BJ (cell line): ENCODE measurements at regions not wholly inside any gene's neighbourhood (a gene's known extent, or its start where the extent isn't known, plus 50 kb on each side); places are given as distances from the start of the nearest gene placed in this dataset.
A peak's percentile ranks its signal among the peaks of the same experiment; 100 is the strongest.

Experiments used
- CTCF ChIA-PET: fragments of 350-600 bp; formaldehyde crosslinking; extraction: SDS; loops from one replicate; lab custom pipeline; 2021; ENCODE audit warnings: antibody characterized with exemption, inconsistent platforms; lab: Yijun Ruan, JAX
- POLR2A ChIA-PET: fragments of 300-600 bp; sonication (Branson Sonifier 250); formaldehyde crosslinking; extraction: SDS; loops from one replicate; lab custom pipeline; 2021; ENCODE audit warnings: antibody characterized with exemption; lab: Charles Lee
- DNase-seq: peaks from one replicate; pipeline ENCODE4 v3.0.0-alpha.2; 2011; ENCODE audit warnings: low read depth
- H3K27me3 ChIP-seq: 2 replicates; pipeline ENCODE4 v1.6.0; 2011; ENCODE audit warnings: low read length; ENCODE audit not compliant: control insufficient read depth, insufficient read depth
- H3K36me3 ChIP-seq: 2 replicates; pipeline ENCODE4 v1.5.1; 2011; ENCODE audit warnings: low read length; ENCODE audit not compliant: control insufficient read depth, insufficient read depth
- H3K4me3 ChIP-seq: 2 replicates; pipeline ENCODE4 v1.5.1; 2011; ENCODE audit warnings: low read depth, mild to moderate bottlenecking, control low read depth, low read length
- CTCF ChIP-seq: IDR thresholded peaks from 2 replicates; pipeline ENCODE4 v1.5.1; 2011; ENCODE audit warnings: low read depth, mild to moderate bottlenecking, control low read depth, inconsistent platforms, low read length, moderate library complexity; ENCODE audit not compliant: insufficient read depth

GRCh38 chr12:13431041-13431440 is 234.5 kb downstream of the EMP1 start:
- H3K27me3 ChIP-seq: no peaks in the 10 kb centered on the region
- no peak overlapping the region for H3K4me3 ChIP-seq
- POLR2A ChIA-PET: no interaction called here
- no peaks in the 10 kb centered on the region for H3K36me3 ChIP-seq
- TF ChIP-seq CTCF: no peak
- DNase-seq: no peak
- CTCF ChIA-PET: interaction anchor here (1.0 kb wide), 1 partner anchor 69 kb away, joined by 3 read pairs; no protein-coding TSS in a partner anchor

GRCh38 chr12:13428538-13429265 is 232.2 kb downstream of the EMP1 start:
- Histone ChIP-seq H3K4me3 (no peak overlapping the region), H3K36me3 (no peaks in the 10 kb centered on the region), H3K27me3 (no peaks in the 10 kb centered on the region)
- TF ChIP-seq CTCF: no peak
- CTCF ChIA-PET: interaction anchor here (0.6 to 1.6 kb wide), 3 partner anchors 10 to 66 kb away, joined by 3 to 6 read pairs (median 3); no protein-coding TSS in a partner anchor
- POLR2A ChIA-PET: no interaction called here
- no peak for DNase-seq

GRCh38 chr12:13425766-13426165 is 229.2 kb downstream of the EMP1 start:
- no peaks in the 10 kb centered on the region; the same call in 1 of the 2 replicates for H3K27me3 ChIP-seq
- ChIA-PET POLR2A (no interaction called here), CTCF (no interaction called here)
- no peak overlapping the region for H3K4me3 ChIP-seq
- TF ChIP-seq CTCF: no peak
- DNase-seq: peak; percentile 52
- H3K36me3 ChIP-seq: no peaks in the 10 kb centered on the region

GRCh38 chr12:13422291-13422690 is 225.8 kb downstream of the EMP1 start:
- ChIA-PET CTCF (no interaction called here), POLR2A (no interaction called here)
- TF ChIP-seq CTCF: no peak
- Histone ChIP-seq H3K27me3 (no peaks in the 10 kb centered on the region; the same call in 1 of the 2 replicates), H3K36me3 (no peaks in the 10 kb centered on the region), H3K4me3 (no peak overlapping the region)
- no peak for DNase-seq

- Histone ChIP-seq H3K27me3 (no peaks in the 10 kb centered on the region; the same call in 1 of the 2 replicates), H3K4me3 (no peak overlapping the region), H3K36me3 (no peaks in the 10 kb centered on the region)
- ChIA-PET POLR2A (no interaction called here), CTCF (no interaction called here)
- no peak for TF ChIP-seq CTCF
- no peak for DNase-seq
Observed at GRCh38 chr12:13417516-13417915, 221.0 kb downstream of the EMP1 start.
